ENCODE measurements at regions not wholly inside any gene's neighbourhood (a gene's known extent, or its start where the extent isn't known, plus 50 kb on each side); places are given as distances from the start of the nearest gene placed in this dataset.

DNA sequence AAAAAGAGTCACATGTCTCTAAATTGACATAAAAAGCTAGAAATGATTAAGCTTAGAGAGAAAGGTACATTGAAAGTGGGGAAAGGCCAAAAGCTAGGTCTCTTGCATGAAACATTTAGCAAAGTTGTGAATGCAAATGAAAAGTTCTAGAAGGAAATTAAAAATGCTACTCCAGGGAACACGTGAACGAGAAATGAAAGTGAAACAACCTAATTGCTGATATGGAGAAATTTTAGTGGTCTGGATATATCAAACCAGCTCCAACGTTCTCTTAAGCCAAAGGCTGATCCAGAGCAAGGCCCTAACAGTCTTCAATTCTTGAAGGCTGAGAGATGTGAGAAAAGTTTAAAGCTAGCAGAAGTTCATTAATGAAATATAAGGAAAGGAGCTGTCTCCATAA, 419.8 kb downstream of the SLITRK6 start:
- Histone ChIP-seq H3K27me3 (no peaks in the 10 kb centered on the region), H3K4me1 (no peaks in the 10 kb centered on the region), H3K9me3 (no peaks in the 10 kb centered on the region), H3K4me3 (no peak overlapping the region), H3K27ac (no peak overlapping the region), H3K36me3 (no peaks in the 10 kb centered on the region)
- no peak for DNase-seq
- TF ChIP-seq POLR2A (IDR thresholded peaks at IDR 0.05): no peak
- TF ChIP-seq, protein P1, sequence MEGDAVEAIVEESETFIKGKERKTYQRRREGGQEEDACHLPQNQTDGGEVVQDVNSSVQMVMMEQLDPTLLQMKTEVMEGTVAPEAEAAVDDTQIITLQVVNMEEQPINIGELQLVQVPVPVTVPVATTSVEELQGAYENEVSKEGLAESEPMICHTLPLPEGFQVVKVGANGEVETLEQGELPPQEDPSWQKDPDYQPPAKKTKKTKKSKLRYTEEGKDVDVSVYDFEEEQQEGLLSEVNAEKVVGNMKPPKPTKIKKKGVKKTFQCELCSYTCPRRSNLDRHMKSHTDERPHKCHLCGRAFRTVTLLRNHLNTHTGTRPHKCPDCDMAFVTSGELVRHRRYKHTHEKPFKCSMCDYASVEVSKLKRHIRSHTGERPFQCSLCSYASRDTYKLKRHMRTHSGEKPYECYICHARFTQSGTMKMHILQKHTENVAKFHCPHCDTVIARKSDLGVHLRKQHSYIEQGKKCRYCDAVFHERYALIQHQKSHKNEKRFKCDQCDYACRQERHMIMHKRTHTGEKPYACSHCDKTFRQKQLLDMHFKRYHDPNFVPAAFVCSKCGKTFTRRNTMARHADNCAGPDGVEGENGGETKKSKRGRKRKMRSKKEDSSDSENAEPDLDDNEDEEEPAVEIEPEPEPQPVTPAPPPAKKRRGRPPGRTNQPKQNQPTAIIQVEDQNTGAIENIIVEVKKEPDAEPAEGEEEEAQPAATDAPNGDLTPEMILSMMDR (IDR thresholded peaks at IDR 0.05): no peak
- TF ChIP-seq POLR2AphosphoS5 (IDR thresholded peaks at IDR 0.05): no peak
- TF ChIP-seq EP300 (IDR thresholded peaks at IDR 0.05): no peak
- intact Hi-C loops (cut with DNase I; ENCODE audit: low total_unique reads): no loop called here
- WGBS, 5 donors: 8 to 43% (median 19%) methylated on average over 3 of the region's 3 CpGs

DNA sequence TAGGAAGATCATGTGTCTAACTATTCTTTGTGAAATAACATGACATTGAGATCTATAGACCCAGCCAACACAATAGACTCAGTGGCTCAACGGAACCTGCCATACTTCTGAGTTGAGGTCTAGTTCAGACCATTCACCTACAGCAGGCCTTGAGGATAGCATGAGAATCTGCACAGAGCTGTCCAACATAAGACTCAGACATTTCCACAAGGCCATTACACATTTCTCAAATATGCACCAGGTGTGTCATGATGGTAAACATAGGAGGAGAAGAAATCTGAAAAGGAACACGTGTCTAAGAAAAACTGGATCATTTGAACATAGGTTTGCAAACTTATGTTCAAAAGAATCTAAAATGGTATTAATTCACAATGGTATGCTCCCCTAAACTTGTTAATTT, 421.4 kb downstream of the SLITRK6 start:
- no peak for TF ChIP-seq EP300 (IDR thresholded peaks at IDR 0.05)
- TF ChIP-seq, protein P1 (IDR thresholded peaks at IDR 0.05): no peak
- no peak for TF ChIP-seq POLR2A (IDR thresholded peaks at IDR 0.05)
- TF ChIP-seq POLR2AphosphoS5 (IDR thresholded peaks at IDR 0.05): no peak
- no peak overlapping the region for H3K4me3 ChIP-seq
- no peaks in the 10 kb centered on the region for H3K4me1 ChIP-seq
- no peaks in the 10 kb centered on the region for H3K9me3 ChIP-seq
- H3K27me3 ChIP-seq: no peaks in the 10 kb centered on the region
- no peak overlapping the region for H3K27ac ChIP-seq
- no peaks in the 10 kb centered on the region for H3K36me3 ChIP-seq
- intact Hi-C loops (cut with DNase I; ENCODE audit: low total_unique reads): no loop called here
- 67 to 74% (median 69%) methylated on average over 2 of the region's 2 CpGs for WGBS, 5 donors
- no peak for DNase-seq

DNA sequence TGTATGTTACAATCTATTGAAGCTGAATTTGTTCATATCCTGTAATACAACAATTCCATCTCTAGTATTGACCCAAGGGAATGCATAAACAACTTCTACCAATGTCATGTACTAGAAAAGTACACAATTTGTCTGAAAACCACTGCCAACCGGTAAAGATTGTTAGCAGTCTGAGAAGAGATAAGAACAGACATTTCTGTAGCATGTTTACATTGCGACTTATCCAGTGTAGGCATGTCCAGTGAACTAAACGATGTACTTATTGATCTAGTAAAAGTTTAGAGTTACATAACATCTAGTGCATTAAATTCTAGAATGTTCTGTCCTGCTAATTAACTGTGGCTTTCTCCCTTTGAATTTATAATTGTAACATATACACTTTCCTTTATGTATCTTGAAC, 425.9 kb downstream of the SLITRK6 start:
- no peak for DNase-seq
- Histone ChIP-seq H3K4me1 (no peaks in the 10 kb centered on the region), H3K9me3 (no peaks in the 10 kb centered on the region), H3K4me3 (no peak overlapping the region), H3K27ac (no peak overlapping the region), H3K27me3 (no peaks in the 10 kb centered on the region), H3K36me3 (no peaks in the 10 kb centered on the region)
- intact Hi-C loops (cut with DNase I; ENCODE audit: low total_unique reads): no loop called here
- 17 to 52% (median 27%) methylated on average over 3 of the region's 3 CpGs for WGBS, 5 donors
- TF ChIP-seq EP300 (IDR thresholded peaks at IDR 0.05) (no peak), POLR2AphosphoS5 (IDR thresholded peaks at IDR 0.05) (no peak), POLR2A (IDR thresholded peaks at IDR 0.05) (no peak)
- TF ChIP-seq, protein P1 (IDR thresholded peaks at IDR 0.05): no peak

GRCh38 chr13:85371254-85371653, 428.0 kb downstream of the SLITRK6 start:
- no peak overlapping the region for H3K27ac ChIP-seq

More at GRCh38 chr13:85371254-85371653, 428.0 kb downstream of the SLITRK6 start:
- Histone ChIP-seq H3K27me3 (no peaks in the 10 kb centered on the region), H3K9me3 (no peaks in the 10 kb centered on the region), H3K4me1 (no peaks in the 10 kb centered on the region), H3K4me3 (no peak overlapping the region), H3K36me3 (no peaks in the 10 kb centered on the region)
- intact Hi-C loops (cut with DNase I; ENCODE audit: low total_unique reads): no loop called here
- DNase-seq: no peak
- TF ChIP-seq POLR2AphosphoS5 (IDR thresholded peaks at IDR 0.05) (no peak), EP300 (IDR thresholded peaks at IDR 0.05) (no peak), POLR2A (IDR thresholded peaks at IDR 0.05) (no peak)
- TF ChIP-seq, protein P1 (IDR thresholded peaks at IDR 0.05): no peak

Data from stomach (tissue), 8 donors.